Stimulated activated CD4-positive, alpha-beta T cell treated with anti-CD3 and anti-CD28 coated beads, TNF-alpha, amount 100 ng/mL, for 4 hours (primary cell): ENCODE measurements at regions not wholly inside any gene's neighbourhood (a gene's known extent, or its start where the extent isn't known, plus 50 kb on each side); places are given as distances from the start of the nearest gene placed in this dataset.

Experiments
- DNase-seq, 3 experiments: peaks; one replicate each; pipeline ENCODE4 v3.0.0-alpha.2; 2020; ENCODE audit warnings: low read depth in 3 of 3

- no peak for DNase-seq
Observed at GRCh38 chr11:45518141-45518832, 147.1 kb downstream of the CHST1 start.

GRCh38 chr11:45517171-45517770 lies 148.2 kb downstream of the CHST1 start:
- DNase-seq, result no peak

GRCh38 chr11:45513821-45514340 lies 151.5 kb downstream of the CHST1 start:
- no peak for DNase-seq

DNA sequence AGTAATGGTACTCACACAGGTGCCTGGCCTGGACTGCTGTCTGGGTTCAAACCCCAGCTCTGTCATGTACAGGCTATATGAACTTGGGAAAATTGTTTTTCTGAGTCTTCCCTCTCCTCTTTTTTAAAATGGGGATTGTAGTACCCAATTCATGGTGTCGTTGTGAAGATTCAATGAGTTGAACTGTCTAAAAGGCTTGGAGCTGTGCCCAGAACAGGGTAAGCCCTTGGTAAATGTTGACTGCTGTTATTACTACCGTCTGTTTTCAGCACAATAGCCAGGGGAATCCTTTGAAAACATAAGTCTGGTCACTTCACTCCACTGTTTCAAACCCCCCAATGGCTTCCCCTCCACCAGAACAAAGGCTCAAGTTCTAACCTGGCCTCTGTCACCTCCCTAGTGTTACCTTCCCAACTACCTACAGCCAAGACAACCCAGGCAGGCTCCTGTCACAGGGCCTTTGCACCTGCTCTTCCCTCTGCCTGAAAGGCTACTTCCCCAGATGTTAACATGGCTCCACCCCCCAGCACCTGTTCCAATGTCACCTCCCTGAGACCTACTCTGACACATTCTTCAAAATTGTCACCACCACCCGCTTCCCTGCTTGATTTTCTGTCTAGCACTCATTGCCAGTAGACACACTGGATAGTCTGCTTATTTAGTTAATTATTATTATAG lies 152.8 kb downstream of the CHST1 start:
- DNase-seq, result no peak

DNA sequence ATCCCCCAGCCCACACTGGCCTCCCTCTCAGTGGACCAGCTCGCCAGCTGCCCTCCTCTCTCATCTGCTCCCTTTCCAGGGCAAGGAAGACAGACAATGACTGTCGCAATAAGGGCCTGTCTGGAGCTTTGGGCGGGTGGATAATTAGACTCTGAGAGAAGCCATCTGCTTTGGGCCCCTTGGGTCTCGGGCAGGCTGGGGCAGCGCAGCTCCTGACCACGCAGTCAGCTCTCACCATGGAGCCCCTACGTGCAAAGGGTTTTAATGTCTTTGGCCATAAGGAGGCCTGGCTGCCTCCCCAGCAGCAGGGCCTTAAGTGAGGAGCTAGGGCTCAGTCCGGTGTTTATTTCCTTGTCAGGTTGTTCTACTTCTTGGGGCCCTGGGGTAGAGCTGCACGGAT lies 153.9 kb downstream of the CHST1 start:
- no peak for DNase-seq

DNA sequence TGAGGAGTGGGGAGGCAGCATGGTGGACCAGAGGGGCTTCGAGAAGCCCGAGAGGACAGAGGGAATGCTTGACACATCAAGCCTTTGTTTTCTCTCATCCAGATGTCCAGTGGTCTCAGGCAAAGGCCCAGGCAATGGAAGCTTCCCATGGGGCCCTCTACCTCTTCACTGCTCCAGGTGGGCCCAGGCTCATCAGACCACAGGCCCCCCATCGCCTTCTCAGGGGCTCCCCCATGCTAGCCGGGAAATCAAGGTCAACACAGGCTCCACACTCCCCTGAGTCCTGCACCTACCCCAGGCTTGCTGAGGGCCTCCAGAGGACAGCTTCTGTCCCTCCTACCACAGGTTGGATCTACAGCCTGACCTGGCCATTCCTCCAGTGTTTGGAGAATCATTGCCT lies 157.5 kb downstream of the CHST1 start:
- no peak for DNase-seq

GRCh38 chr11:45503311-45503710 lies 162.1 kb downstream of the CHST1 start:
- no peak for DNase-seq

DNA sequence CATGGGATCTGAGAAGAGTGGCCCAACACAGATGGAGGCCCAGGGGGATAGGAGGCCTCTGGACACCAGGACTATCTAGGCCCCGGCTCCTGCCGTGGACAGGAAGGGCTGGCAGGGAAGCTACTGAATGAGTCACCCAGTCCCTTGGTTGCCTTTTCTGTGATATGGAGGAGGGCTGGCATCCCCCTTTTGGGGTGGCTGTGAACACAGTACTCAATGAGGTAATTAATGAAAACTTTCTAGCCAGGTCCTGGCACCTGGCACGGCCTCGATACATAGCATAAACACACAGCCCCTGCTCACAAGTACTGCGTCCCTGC lies 163.2 kb downstream of the CHST1 start:
- no peak for DNase-seq

- no peak for DNase-seq
Observed at GRCh38 chr11:45501392-45502225, 163.8 kb downstream of the CHST1 start.

DNA sequence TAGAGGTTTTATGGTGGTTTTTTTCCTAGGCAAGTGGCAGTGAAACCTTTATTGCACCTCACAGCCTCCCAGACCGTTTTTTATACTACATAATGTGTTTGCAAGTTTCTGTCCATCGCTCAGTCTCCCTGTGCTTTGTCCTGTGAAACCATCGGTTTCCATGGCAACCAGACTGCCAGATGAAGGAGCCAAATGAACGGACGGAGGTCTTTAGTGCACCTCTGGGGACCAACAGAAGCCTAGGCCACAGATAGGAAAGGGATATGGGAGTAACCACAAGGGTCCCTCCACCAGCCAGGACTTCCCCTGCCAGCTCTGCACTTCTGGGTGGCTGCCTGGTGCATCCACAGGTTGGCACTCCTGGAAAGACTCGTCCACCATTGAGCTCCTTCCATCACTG lies 165.0 kb downstream of the CHST1 start:
- no peak for DNase-seq

DNA sequence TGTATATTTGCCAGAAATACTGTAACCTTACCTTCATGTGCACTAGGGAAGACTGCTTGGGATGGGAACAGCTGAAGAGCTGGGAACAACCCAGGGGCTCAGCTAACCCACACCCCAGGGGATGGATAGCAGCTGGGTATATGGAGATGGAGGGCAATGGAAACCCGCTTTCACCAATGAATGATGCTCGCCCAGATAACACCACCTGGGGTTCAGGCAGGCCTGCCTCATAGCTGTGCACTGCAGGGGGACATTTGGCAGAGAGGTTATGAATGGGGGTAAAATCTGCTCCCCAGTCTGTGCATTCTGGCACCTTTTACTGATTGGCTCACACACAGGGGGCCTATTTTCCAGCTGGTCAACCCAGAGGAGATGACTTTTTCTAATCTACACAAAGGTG lies 170.7 kb downstream of the CHST1 start:
- no peak for DNase-seq

GRCh38 chr11:45489281-45489905 lies 176.0 kb downstream of the CHST1 start:
- DNase-seq, result no peak

DNA sequence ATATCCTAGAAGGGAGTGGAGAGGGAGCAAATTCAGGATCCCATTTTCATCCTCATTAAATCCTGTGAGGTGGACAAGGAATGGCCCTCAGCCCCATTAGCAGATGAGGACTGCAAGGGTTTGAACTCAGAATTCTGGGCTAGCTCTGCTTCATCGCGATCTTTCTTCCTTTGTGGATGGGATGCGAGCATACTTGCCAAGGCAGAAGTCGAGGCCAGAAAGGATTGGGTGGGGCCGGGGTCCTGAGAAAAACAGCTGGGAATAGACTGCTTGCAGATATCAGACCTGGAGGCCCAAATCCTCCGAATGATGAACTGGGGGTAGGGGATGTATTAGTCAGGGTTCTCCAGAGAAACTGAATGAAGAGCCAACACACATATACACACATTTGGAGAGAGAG lies 179.0 kb downstream of the CHST1 start:
- DNase-seq, result no peak

DNA sequence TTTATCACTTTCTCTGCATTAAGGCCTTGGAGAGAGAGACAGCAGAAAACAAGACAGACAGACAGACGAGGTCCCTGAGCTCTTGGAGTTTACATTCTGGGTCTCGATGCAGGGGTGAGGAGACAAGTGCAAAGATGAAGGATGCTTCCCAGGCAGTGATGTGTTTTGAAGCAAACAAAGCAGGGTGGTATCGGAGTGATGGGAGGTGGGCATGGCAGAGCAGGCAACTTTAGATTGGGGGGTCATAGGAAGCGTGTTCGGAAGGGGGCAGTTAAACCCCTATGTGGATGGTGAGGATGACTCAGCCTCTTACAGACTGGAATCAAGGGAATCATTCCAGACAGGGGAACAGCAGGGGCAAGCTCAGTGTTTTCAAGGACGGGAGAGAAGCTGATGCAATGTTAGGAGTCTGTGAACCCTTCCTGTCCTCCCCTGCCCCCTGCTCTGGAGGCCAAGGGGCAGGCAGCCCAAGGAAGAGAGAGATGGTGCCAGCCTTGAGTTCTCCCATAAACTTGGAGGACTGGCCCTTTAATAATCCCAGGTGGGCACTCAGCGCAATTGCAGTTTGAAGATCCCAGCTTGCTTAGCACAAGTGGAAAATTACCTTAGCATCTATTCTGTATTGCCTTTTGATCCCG lies 180.2 kb downstream of the CHST1 start:
- DNase-seq, result no peak

- DNase-seq, result no peak
Observed at GRCh38 chr11:45484326-45484883, 181.0 kb downstream of the CHST1 start.

- no peak for DNase-seq
Observed at GRCh38 chr11:45483416-45483815, 182.0 kb downstream of the CHST1 start.

- no peak for DNase-seq
Observed at GRCh38 chr11:45482331-45482730, 183.1 kb downstream of the CHST1 start.

GRCh38 chr11:45481026-45481425 lies 184.4 kb downstream of the CHST1 start:
- no peak for DNase-seq

DNA sequence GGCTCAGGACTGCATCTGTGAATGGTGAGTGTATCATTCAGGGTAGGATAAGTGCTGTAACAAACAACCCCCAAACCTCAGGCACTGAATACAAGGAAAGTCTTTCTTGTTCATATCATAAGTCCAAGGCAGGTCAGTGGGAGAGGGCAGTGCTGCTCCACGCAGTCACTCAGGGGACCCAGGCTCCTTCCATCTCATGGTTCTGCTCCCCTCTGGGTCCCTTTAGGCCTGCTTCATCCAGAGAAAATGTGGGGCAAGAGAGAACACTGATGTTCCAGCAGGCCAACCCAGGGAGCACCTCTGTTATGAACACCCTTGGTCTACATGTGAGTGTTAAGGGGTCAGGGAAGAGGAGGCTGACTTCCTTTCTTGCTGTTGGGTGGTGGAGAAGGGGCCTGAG lies 187.8 kb downstream of the CHST1 start:
- no peak for DNase-seq

- DNase-seq, result no peak
Observed at GRCh38 chr11:45476126-45476525, 189.3 kb downstream of the CHST1 start.

DNA sequence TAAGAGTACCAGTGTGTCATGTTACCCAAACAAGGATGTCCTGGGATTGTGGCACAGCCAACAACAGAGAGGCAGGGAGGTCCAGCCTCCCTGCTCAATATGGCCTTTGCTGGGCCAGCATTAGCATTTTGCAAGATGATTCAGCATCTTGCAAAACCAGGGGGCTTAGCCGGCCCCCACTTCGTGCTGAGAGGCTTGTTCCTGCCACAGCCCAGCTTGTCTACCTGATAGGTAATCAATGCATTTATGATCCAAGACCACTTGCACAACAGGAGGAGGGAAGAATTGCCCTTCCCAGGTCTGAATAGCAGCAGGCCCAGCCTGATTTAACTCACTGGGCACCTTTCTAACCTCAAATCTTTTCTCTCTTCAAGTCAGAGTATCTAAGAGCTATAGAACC lies 189.0 kb upstream of the SYT13 start:
- DNase-seq, result no peak
